ENCODE measurements at regions not wholly inside any gene's neighbourhood (a gene's known extent, or its start where the extent isn't known, plus 50 kb on each side); places are given as distances from the start of the nearest gene placed in this dataset.
A peak's percentile ranks its signal among the peaks of the same experiment; 100 is the strongest.

DNA sequence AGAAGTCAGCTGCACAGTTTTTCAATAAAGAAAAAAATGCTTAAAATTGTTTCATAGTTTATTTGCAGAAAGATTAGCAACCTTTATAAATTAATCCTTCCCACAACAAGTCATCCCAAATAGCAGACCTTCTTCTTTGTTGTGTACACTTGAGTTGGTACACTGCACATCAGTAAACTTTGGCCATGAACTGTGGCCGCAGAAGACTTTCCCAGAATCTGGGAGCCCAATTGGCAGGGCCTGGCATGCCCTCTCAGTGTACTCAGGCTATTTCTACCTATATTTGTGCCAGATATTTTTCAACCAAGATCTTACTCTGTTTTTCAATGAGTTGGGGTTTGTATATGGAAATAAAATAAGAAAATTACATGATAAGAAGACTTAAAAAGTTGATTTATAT lies 133.1 kb downstream of the DIPK2A start:
- TF ChIP-seq, protein P1, sequence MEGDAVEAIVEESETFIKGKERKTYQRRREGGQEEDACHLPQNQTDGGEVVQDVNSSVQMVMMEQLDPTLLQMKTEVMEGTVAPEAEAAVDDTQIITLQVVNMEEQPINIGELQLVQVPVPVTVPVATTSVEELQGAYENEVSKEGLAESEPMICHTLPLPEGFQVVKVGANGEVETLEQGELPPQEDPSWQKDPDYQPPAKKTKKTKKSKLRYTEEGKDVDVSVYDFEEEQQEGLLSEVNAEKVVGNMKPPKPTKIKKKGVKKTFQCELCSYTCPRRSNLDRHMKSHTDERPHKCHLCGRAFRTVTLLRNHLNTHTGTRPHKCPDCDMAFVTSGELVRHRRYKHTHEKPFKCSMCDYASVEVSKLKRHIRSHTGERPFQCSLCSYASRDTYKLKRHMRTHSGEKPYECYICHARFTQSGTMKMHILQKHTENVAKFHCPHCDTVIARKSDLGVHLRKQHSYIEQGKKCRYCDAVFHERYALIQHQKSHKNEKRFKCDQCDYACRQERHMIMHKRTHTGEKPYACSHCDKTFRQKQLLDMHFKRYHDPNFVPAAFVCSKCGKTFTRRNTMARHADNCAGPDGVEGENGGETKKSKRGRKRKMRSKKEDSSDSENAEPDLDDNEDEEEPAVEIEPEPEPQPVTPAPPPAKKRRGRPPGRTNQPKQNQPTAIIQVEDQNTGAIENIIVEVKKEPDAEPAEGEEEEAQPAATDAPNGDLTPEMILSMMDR (IDR thresholded peaks at IDR 0.05; ENCODE audit: insufficient read depth, low read depth, low read length), result no peak
- TF ChIP-seq EZH2 (IDR thresholded peaks at IDR 0.05; ENCODE audit: insufficient read depth, low read length), result no peak
- H3K27ac ChIP-seq (ENCODE audit: low read depth, low read length), result no peak overlapping the region

GRCh38 chr3:144105542-144105941 lies 133.9 kb downstream of the DIPK2A start:
- no peaks in the 10 kb centered on the region for H3K79me2 ChIP-seq (ENCODE audit: insufficient read depth, low read length)
- Mint-ChIP-seq H3K27me3 (ENCODE audit: low read depth, unreplicated experiment) (no peaks in the 10 kb centered on the region), H3K4me1 (ENCODE audit: low read depth, unreplicated experiment) (peaks cover 5% of the 10 kb centered on the region), H3K36me3 (ENCODE audit: low read depth, unreplicated experiment) (no peaks in the 10 kb centered on the region), H3K9me3 (ENCODE audit: unreplicated experiment) (no peaks in the 10 kb centered on the region), H3K4me3 (ENCODE audit: unreplicated experiment) (no peak overlapping the region), H3K27ac (ENCODE audit: unreplicated experiment) (no peak overlapping the region)
- no peaks in the 10 kb centered on the region for H4K20me1 ChIP-seq (ENCODE audit: insufficient read depth, low read length)
- H3K27me3 ChIP-seq (ENCODE audit: insufficient read depth, low read length), result no peaks in the 10 kb centered on the region
- DNase-seq (ENCODE audit: low read depth) (no peak), FAIRE-seq (no peak)
- no peaks in the 10 kb centered on the region for H3K4me1 ChIP-seq (ENCODE audit: insufficient read depth, low read length)
- no peak overlapping the region for H2AFZ ChIP-seq (ENCODE audit: low read depth, low read length)
- no peak overlapping the region for H3K27ac ChIP-seq (ENCODE audit: low read depth, low read length)
- no peaks in the 10 kb centered on the region for H3K9me3 ChIP-seq (ENCODE audit: insufficient read depth, low read depth, low read length)
- H3K36me3 ChIP-seq (ENCODE audit: insufficient read depth, low read length), result no peaks in the 10 kb centered on the region
- no peak overlapping the region for H3K9ac ChIP-seq (ENCODE audit: low read length)
- no peak overlapping the region for H3K4me2 ChIP-seq (ENCODE audit: low read length)
- TF ChIP-seq, protein P1 (IDR thresholded peaks at IDR 0.05; ENCODE audit: insufficient read depth, low read depth, low read length), result no peak
- no peak for TF ChIP-seq EZH2 (IDR thresholded peaks at IDR 0.05; ENCODE audit: insufficient read depth, low read length)
- H3K4me3 ChIP-seq (ENCODE audit: insufficient read depth, low read depth, low read length), result no peak overlapping the region

More for the DNA sequence above, 133.1 kb downstream of the DIPK2A start:
- H3K27me3 Mint-ChIP-seq (ENCODE audit: low read depth, unreplicated experiment), result no peaks in the 10 kb centered on the region
- Histone ChIP-seq H3K36me3 (ENCODE audit: insufficient read depth, low read length) (no peaks in the 10 kb centered on the region), H3K9ac (ENCODE audit: low read length) (no peak overlapping the region), H3K4me2 (ENCODE audit: low read length) (no peak overlapping the region), H3K27me3 (ENCODE audit: insufficient read depth, low read length) (no peaks in the 10 kb centered on the region), H3K4me3 (ENCODE audit: insufficient read depth, low read depth, low read length) (no peak overlapping the region), H3K79me2 (ENCODE audit: insufficient read depth, low read length) (no peaks in the 10 kb centered on the region), H4K20me1 (ENCODE audit: insufficient read depth, low read length) (no peaks in the 10 kb centered on the region), H3K4me1 (ENCODE audit: insufficient read depth, low read length) (no peaks in the 10 kb centered on the region), H3K9me3 (ENCODE audit: insufficient read depth, low read depth, low read length) (peaks cover 4% of the 10 kb centered on the region), H2AFZ (ENCODE audit: low read depth, low read length) (no peak overlapping the region)
- H3K4me1 Mint-ChIP-seq (ENCODE audit: low read depth, unreplicated experiment), result peaks cover 5% of the 10 kb centered on the region
- DNase-seq (ENCODE audit: low read depth), result no peak
- no peaks in the 10 kb centered on the region for H3K9me3 Mint-ChIP-seq (ENCODE audit: unreplicated experiment)
- no peak overlapping the region for H3K27ac Mint-ChIP-seq (ENCODE audit: unreplicated experiment)
- H3K36me3 Mint-ChIP-seq (ENCODE audit: low read depth, unreplicated experiment), result no peaks in the 10 kb centered on the region
- no peak for FAIRE-seq
- H3K4me3 Mint-ChIP-seq (ENCODE audit: unreplicated experiment), result no peak overlapping the region

- Histone ChIP-seq H3K4me1 (ENCODE audit: insufficient read depth, low read length) (no peaks in the 10 kb centered on the region), H3K79me2 (ENCODE audit: insufficient read depth, low read length) (no peaks in the 10 kb centered on the region), H3K4me2 (ENCODE audit: low read length) (no peak overlapping the region), H4K20me1 (ENCODE audit: insufficient read depth, low read length) (no peaks in the 10 kb centered on the region), H3K9ac (ENCODE audit: low read length) (no peak overlapping the region), H3K27ac (ENCODE audit: low read depth, low read length) (no peak overlapping the region), H3K36me3 (ENCODE audit: insufficient read depth, low read length) (no peaks in the 10 kb centered on the region), H3K27me3 (ENCODE audit: insufficient read depth, low read length) (no peaks in the 10 kb centered on the region), H2AFZ (ENCODE audit: low read depth, low read length) (no peak overlapping the region), H3K9me3 (ENCODE audit: insufficient read depth, low read depth, low read length) (no peaks in the 10 kb centered on the region), H3K4me3 (ENCODE audit: insufficient read depth, low read depth, low read length) (no peak overlapping the region)
- H3K27me3 Mint-ChIP-seq (ENCODE audit: low read depth, unreplicated experiment), result no peaks in the 10 kb centered on the region
- peak; percentile 5 for DNase-seq (ENCODE audit: low read depth)
- TF ChIP-seq EZH2 (IDR thresholded peaks at IDR 0.05; ENCODE audit: insufficient read depth, low read length), result no peak
- TF ChIP-seq, protein P1 (IDR thresholded peaks at IDR 0.05; ENCODE audit: insufficient read depth, low read depth, low read length), result no peak
- no peaks in the 10 kb centered on the region for H3K36me3 Mint-ChIP-seq (ENCODE audit: low read depth, unreplicated experiment)
- no peak overlapping the region for H3K4me3 Mint-ChIP-seq (ENCODE audit: unreplicated experiment)
- no peaks in the 10 kb centered on the region for H3K9me3 Mint-ChIP-seq (ENCODE audit: unreplicated experiment)
- no peak for FAIRE-seq
- H3K4me1 Mint-ChIP-seq (ENCODE audit: low read depth, unreplicated experiment), result peaks cover 5% of the 10 kb centered on the region
- H3K27ac Mint-ChIP-seq (ENCODE audit: unreplicated experiment), result no peak overlapping the region
Observed at GRCh38 chr3:144106970-144107369, 135.3 kb downstream of the DIPK2A start.

Measured in astrocyte (in vitro differentiated cells and primary cell).